Keratinocyte (primary cell): ENCODE measurements at regions not wholly inside any gene's neighbourhood (a gene's known extent, or its start where the extent isn't known, plus 50 kb on each side); places are given as distances from the start of the nearest gene placed in this dataset.
"Not testable (repeated sequence)": the region's sequence is repeated elsewhere in the genome, so short reads cannot be mapped to it uniquely, and the experiment has no call there.

Source experiments
- DNase-seq: peaks from one replicate; pipeline ENCODE4 v3.0.0-alpha.2; 2011; ENCODE audit warnings: low read depth, missing footprints, low spot score
- FAIRE-seq: peaks from 2 replicates; lab custom pipeline; 2011; peaks lifted over from hg19 to GRCh38; lab: Jason Lieb, UNC
- H2AFZ ChIP-seq: 2 replicates; pipeline ENCODE4 v1.6.0; 2012; ENCODE audit warnings: low read length, control low read depth, inconsistent platforms; ENCODE audit not compliant: control insufficient read depth
- H3K27ac ChIP-seq: 2 replicates; pipeline ENCODE4 v1.5.1; 2011; ENCODE audit warnings: low read length; ENCODE audit not compliant: control insufficient read depth, insufficient read depth
- H3K27me3 ChIP-seq: 3 replicates; pipeline ENCODE4 v1.6.0; 2011; ENCODE audit warnings: low read length; ENCODE audit not compliant: control insufficient read depth, insufficient read depth; ENCODE audit errors: extremely low read depth
- H3K36me3 ChIP-seq, 2 experiments: 2 replicates in 1 of 2; 3 replicates in 1 of 2; pipeline ENCODE4 v1.5.1; 2011; ENCODE audit warnings: low read length in 2 of 2, mild to moderate bottlenecking in 1 of 2; ENCODE audit not compliant: control insufficient read depth in 2 of 2, insufficient read depth in 2 of 2; ENCODE audit errors: extremely low read depth in 1 of 2
- H3K4me1 ChIP-seq: 3 replicates; pipeline ENCODE4 v1.5.1; 2011; ENCODE audit warnings: low read length; ENCODE audit not compliant: control insufficient read depth, insufficient read depth; ENCODE audit errors: extremely low read depth
- H3K4me2 ChIP-seq: 3 replicates; pipeline ENCODE4 v1.6.0; 2011; ENCODE audit warnings: low read depth, low read length; ENCODE audit not compliant: control insufficient read depth, insufficient read depth; ENCODE audit errors: extremely low read depth
- H3K4me3 ChIP-seq, 3 experiments: fragments of 200-600 bp in 1 of 3; sonication (generic) in 1 of 3; 2 replicates in 2 of 3; 3 replicates in 1 of 3; pipeline ENCODE4 v1.5.1; 2011 to 2016; ENCODE audit warnings: low read length in 3 of 3, mild to moderate bottlenecking in 3 of 3, control low read depth in 2 of 3, inconsistent platforms in 1 of 3, low read depth in 1 of 3, mixed read lengths in 1 of 3, mixed run types in 1 of 3, moderate library complexity in 1 of 3; ENCODE audit not compliant: control insufficient read depth in 2 of 3, insufficient read depth in 2 of 3; ENCODE audit errors: extremely low read depth in 1 of 3
- H3K79me2 ChIP-seq: 2 replicates; pipeline ENCODE4 v1.6.0; 2012; ENCODE audit warnings: low read length; ENCODE audit not compliant: control insufficient read depth, insufficient read depth
- H3K9ac ChIP-seq: 3 replicates; pipeline ENCODE4 v1.6.0; 2011; ENCODE audit warnings: low read length; ENCODE audit not compliant: control insufficient read depth, insufficient read depth; ENCODE audit errors: extremely low read depth
- H3K9me1 ChIP-seq: 3 replicates; pipeline ENCODE4 v1.6.0; 2011; ENCODE audit warnings: low read length; ENCODE audit not compliant: control insufficient read depth, insufficient read depth; ENCODE audit errors: extremely low read depth
- H3K9me3 ChIP-seq: 2 replicates; pipeline ENCODE4 v1.5.1; 2012; ENCODE audit warnings: low read depth, low read length; ENCODE audit not compliant: control insufficient read depth
- H4K20me1 ChIP-seq: 3 replicates; pipeline ENCODE4 v1.6.0; 2011; ENCODE audit warnings: low read length; ENCODE audit not compliant: control insufficient read depth, insufficient read depth; ENCODE audit errors: extremely low read depth
- EZH2 ChIP-seq: IDR thresholded peaks from one replicate; pipeline ENCODE4 v1.6.1; 2012; ENCODE audit warnings: inconsistent platforms, mild to moderate bottlenecking, low read length, moderate library complexity
- dilution Hi-C: fragments of 300-500 bp; cut with MboI; formaldehyde crosslinking; loops from one replicate; pipeline ENCODE4 v1.7.0; 2020; ENCODE audit warnings: low sequenced_read_pairs; ENCODE audit not compliant: extremely low pct_ligation_motif_present
- TF ChIP-seq, protein P1 (sequence below), 3 experiments: IDR thresholded peaks in 1 of 3; conservative IDR thresholded peaks in 1 of 3; optimal IDR thresholded peaks in 1 of 3; 2 replicates in 2 of 3; 3 replicates in 1 of 3; pipeline versions ENCODE3 to v1.5.1; 2011; ENCODE audit warnings: low read length in 3 of 3, mild to moderate bottlenecking in 3 of 3, moderate library complexity in 2 of 3, control low read depth in 1 of 3, inconsistent platforms in 1 of 3; ENCODE audit not compliant: insufficient read depth in 2 of 3; ENCODE audit errors: extremely low read depth in 1 of 3

DNA sequence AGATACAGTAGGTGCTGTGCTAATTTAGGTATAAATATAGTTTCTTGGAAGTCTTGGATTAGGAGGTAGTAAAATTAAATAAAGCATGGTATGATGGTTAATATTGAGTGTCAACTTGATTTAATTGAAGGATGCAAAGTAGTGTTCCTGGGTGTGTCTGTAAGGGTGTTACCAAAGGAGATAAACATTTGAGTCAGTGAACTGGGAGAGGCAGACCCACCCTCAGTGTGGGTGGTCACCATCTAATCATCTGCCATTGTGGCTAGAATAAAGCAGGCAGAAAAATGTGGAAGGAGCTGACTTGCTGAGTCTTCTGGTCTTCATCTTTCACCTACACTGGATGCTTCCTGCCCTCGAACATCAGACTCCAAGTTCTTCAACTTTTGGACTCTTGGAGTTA lies 153.7 kb upstream of the GK2 start:
- Histone ChIP-seq H3K9me1 (no peaks in the 10 kb centered on the region), H3K4me2 (no peak overlapping the region), H3K4me3 (no peak overlapping the region), H2AFZ (no peak overlapping the region), H3K27ac (no peak overlapping the region), H3K27me3 (no peaks in the 10 kb centered on the region), H3K9me3 (no peaks in the 10 kb centered on the region), H4K20me1 (no peaks in the 10 kb centered on the region), H3K36me3 (no peaks in the 10 kb centered on the region), H3K4me1 (no peaks in the 10 kb centered on the region), H3K79me2 (no peaks in the 10 kb centered on the region), H3K9ac (no peak overlapping the region)
- DNase-seq (no peak), FAIRE-seq (no peak)
- TF ChIP-seq, protein P1, sequence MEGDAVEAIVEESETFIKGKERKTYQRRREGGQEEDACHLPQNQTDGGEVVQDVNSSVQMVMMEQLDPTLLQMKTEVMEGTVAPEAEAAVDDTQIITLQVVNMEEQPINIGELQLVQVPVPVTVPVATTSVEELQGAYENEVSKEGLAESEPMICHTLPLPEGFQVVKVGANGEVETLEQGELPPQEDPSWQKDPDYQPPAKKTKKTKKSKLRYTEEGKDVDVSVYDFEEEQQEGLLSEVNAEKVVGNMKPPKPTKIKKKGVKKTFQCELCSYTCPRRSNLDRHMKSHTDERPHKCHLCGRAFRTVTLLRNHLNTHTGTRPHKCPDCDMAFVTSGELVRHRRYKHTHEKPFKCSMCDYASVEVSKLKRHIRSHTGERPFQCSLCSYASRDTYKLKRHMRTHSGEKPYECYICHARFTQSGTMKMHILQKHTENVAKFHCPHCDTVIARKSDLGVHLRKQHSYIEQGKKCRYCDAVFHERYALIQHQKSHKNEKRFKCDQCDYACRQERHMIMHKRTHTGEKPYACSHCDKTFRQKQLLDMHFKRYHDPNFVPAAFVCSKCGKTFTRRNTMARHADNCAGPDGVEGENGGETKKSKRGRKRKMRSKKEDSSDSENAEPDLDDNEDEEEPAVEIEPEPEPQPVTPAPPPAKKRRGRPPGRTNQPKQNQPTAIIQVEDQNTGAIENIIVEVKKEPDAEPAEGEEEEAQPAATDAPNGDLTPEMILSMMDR (optimal IDR thresholded peaks at IDR 0.05 in 1 of 3, IDR thresholded peaks at IDR 0.05 in 1 of 3, conservative IDR thresholded peaks at IDR 0.05 in 1 of 3; ENCODE audit: extremely low read depth in 1 of 3, insufficient read depth in 2 of 3, low read length in 3 of 3), result no peak
- TF ChIP-seq EZH2, result no peak
- dilution Hi-C loops, result no loop called here

DNA sequence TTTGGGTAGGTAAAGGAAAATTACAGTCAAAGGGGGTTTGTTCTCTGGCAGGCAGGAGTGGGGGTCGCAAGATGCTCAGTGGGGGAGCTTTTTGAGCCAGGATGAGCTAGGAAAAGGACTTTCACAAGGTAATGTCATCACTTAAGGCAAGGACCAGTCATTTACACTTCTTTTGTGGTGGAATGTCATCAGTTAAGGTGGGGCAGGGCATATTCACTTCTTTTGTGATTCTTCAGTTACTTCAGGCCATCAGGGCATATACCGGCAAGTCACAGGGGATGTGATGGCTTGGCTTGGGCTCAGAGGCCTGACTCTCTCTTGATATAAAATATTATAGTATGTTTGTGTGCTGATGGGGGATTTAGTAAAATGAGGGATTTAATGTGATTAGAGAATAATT lies 151.4 kb upstream of the GK2 start:
- H2AFZ ChIP-seq, H3K4me2 ChIP-seq, H3K9me3 ChIP-seq, H4K20me1 ChIP-seq, FAIRE-seq, H3K4me3 ChIP-seq, DNase-seq, H3K27me3 ChIP-seq, dilution Hi-C loops, H3K36me3 ChIP-seq, H3K79me2 ChIP-seq, H3K4me1 ChIP-seq, H3K27ac ChIP-seq, H3K9ac ChIP-seq, H3K9me1 ChIP-seq: not testable (repeated sequence)

DNA sequence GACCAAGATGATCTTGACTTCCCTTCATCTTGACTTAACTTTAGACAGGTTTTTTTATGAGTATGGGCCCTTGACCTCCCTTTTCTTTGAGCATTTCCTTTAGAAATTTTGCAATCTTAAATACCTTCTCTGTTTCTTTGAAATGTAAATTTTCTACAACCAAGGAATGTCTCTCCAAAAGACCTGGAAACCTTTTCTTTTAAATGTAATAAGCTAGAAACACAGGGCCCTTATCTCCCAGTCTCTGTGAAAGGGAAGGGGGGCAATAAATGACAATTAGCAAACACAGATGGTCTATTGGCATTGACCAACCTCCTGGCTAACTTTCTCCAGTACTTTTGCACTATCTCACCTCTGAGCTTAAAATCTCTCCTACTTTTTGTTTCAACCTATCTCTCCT lies 144.3 kb upstream of the GK2 start:
- H3K4me1 ChIP-seq, result no peaks in the 10 kb centered on the region
- no peak overlapping the region for H3K27ac ChIP-seq
- H3K9ac ChIP-seq, result no peak overlapping the region
- no peak for FAIRE-seq
- DNase-seq, result no peak
- H4K20me1 ChIP-seq, result no peaks in the 10 kb centered on the region
- no peaks in the 10 kb centered on the region for H3K27me3 ChIP-seq
- no peaks in the 10 kb centered on the region for H3K79me2 ChIP-seq
- H3K9me1 ChIP-seq, result no peaks in the 10 kb centered on the region
- H3K4me2 ChIP-seq, result no peak overlapping the region
- H3K4me3 ChIP-seq, result no peak overlapping the region
- no peak overlapping the region for H2AFZ ChIP-seq
- TF ChIP-seq, protein P1 (optimal IDR thresholded peaks at IDR 0.05 in 1 of 3, IDR thresholded peaks at IDR 0.05 in 1 of 3, conservative IDR thresholded peaks at IDR 0.05 in 1 of 3; ENCODE audit: extremely low read depth in 1 of 3, insufficient read depth in 2 of 3, low read length in 3 of 3), result no peak
- no peak for TF ChIP-seq EZH2
- H3K9me3 ChIP-seq, result no peaks in the 10 kb centered on the region
- dilution Hi-C loops, result no loop called here
- no peaks in the 10 kb centered on the region for H3K36me3 ChIP-seq
